Peyer's patch (tissue), 4 donors: ENCODE measurements at regions not wholly inside any gene's neighbourhood (a gene's known extent, or its start where the extent isn't known, plus 50 kb on each side); places are given as distances from the start of the nearest gene placed in this dataset.

Experiments
- DNase-seq, 3 donors: peaks; one replicate each; pipeline ENCODE4 v3.0.0-alpha.2; 2017 to 2019
- H3K27ac ChIP-seq, 4 donors: fragments of 200-600 bp; sonication (generic); one replicate each; pipeline ENCODE4 v1.5.1; 2016 to 2019
- H3K27me3 ChIP-seq, 2 donors: fragments of 200-600 bp; sonication (generic); one replicate each; pipeline ENCODE4 v1.5.1; 2019
- H3K36me3 ChIP-seq, 3 donors: fragments of 200-600 bp; sonication (generic); one replicate each; pipeline ENCODE4 v1.5.1; 2016 to 2019
- H3K4me1 ChIP-seq, 4 donors: fragments of 200-600 bp; sonication (generic); one replicate each; pipeline ENCODE4 v1.5.1; 2016 to 2019
- H3K4me3 ChIP-seq, 4 donors: fragments of 200-600 bp; sonication (generic); 1 replicate in 3 of 4; 2 replicates in 1 of 4; pipeline ENCODE4 v1.5.1; 2016 to 2019; ENCODE audit warnings: mild to moderate bottlenecking in 1 of 4
- H3K9me3 ChIP-seq, 4 donors: fragments of 200-600 bp; sonication (generic); one replicate each; pipeline ENCODE4 v1.5.1; 2016 to 2019; ENCODE audit warnings: mild to moderate bottlenecking in 1 of 4
- POLR2A ChIP-seq, 2 donors: fragments of 450-650 bp; IDR thresholded peaks; one replicate each; pipeline ENCODE4 v1.5.1; 2017; ENCODE audit warnings: antibody characterized with exemption in 2 of 2, mild to moderate bottlenecking in 2 of 2, moderate library complexity in 2 of 2
- TF ChIP-seq, protein P1 (sequence below), 6 experiments: fragments of 450-650 bp in 4 of 6; fragments of 200-600 bp in 2 of 6; sonication (generic) in 1 of 6; IDR thresholded peaks; one replicate each; pipeline ENCODE4 v1.5.1; 2017 to 2019; ENCODE audit warnings: antibody characterized with exemption in 6 of 6, mild to moderate bottlenecking in 3 of 6, moderate library complexity in 1 of 6

DNA sequence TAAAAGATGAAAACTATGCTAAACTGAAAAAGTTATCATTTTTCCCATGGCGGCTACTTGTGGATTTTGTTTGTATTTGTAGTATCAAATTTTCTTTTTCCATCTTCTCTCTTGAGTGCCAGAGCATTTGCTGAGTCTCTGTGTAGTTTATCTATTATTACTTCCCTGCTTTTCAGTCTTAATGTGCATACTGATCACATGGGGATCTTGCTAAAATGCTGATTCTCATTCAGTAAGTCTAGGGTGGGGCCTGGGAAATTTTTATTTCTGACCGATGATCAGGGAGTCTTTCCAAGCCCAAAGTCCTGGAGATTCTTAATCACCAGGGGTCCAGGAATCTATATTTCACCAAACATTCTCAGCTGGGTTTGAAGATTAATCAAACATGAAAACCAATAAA, 189.0 kb upstream of the GOT2 start:
- no peak for DNase-seq
- TF ChIP-seq POLR2A (IDR thresholded peaks at IDR 0.05), result no peak
- TF ChIP-seq, protein P1, sequence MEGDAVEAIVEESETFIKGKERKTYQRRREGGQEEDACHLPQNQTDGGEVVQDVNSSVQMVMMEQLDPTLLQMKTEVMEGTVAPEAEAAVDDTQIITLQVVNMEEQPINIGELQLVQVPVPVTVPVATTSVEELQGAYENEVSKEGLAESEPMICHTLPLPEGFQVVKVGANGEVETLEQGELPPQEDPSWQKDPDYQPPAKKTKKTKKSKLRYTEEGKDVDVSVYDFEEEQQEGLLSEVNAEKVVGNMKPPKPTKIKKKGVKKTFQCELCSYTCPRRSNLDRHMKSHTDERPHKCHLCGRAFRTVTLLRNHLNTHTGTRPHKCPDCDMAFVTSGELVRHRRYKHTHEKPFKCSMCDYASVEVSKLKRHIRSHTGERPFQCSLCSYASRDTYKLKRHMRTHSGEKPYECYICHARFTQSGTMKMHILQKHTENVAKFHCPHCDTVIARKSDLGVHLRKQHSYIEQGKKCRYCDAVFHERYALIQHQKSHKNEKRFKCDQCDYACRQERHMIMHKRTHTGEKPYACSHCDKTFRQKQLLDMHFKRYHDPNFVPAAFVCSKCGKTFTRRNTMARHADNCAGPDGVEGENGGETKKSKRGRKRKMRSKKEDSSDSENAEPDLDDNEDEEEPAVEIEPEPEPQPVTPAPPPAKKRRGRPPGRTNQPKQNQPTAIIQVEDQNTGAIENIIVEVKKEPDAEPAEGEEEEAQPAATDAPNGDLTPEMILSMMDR (IDR thresholded peaks at IDR 0.05), result no peak
- Histone ChIP-seq H3K27ac (no peak overlapping the region), H3K4me3 (no peak overlapping the region), H3K36me3 (no peaks in the 10 kb centered on the region), H3K27me3 (no peaks in the 10 kb centered on the region), H3K4me1 (no peaks in the 10 kb centered on the region), H3K9me3 (no peaks in the 10 kb centered on the region)

DNA sequence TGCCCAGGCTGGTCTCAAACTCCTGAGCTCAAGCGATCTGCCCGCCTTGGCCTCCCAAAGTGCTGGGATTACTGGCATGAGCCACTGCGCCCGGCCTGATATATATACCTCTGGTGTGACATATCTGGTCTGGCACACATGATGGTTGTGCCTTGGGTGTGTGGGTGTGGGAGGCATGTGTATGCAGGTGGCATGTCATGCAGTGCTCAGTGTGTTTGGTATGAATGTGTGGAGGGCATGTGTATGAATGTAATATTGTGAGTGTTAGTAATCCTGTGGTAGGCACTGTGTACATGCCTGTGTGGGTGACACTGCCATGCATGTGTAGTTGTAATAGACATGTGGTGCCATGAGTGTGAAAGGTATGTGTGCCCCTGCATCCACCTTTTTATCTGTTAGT, 179.3 kb upstream of the GOT2 start:
- H3K4me3 ChIP-seq, result no peak overlapping the region

DNA sequence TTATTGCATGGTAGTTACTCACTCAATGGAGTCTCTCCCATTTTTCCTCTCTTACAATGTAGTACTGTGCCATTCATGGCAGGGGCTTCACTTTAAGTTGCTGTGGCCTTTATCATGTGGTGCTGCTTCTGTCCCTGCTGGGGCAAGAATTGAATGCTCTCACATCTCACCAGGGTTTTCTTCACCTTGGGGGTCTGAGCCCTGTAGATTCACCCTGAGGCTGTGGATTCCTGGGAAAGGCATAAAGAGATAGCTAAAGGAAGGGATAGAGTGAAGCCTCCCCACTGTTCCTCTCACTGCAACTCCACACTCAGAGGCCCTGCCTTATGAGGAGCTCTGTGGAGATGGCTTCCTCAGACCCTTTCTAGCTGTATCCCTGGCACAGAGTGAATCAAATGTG, 178.5 kb upstream of the GOT2 start:
- H3K4me1 ChIP-seq, result no peaks in the 10 kb centered on the region
- no peak for DNase-seq
- no peak overlapping the region for H3K4me3 ChIP-seq
- TF ChIP-seq, protein P1 (IDR thresholded peaks at IDR 0.05), result no peak
- no peak for TF ChIP-seq POLR2A (IDR thresholded peaks at IDR 0.05)
- no peaks in the 10 kb centered on the region for H3K9me3 ChIP-seq
- no peak overlapping the region for H3K27ac ChIP-seq
- no peaks in the 10 kb centered on the region for H3K36me3 ChIP-seq
- H3K27me3 ChIP-seq, result no peaks in the 10 kb centered on the region

More for the DNA sequence above, 179.3 kb upstream of the GOT2 start:
- Histone ChIP-seq H3K27me3 (no peaks in the 10 kb centered on the region), H3K9me3 (no peaks in the 10 kb centered on the region), H3K27ac (no peak overlapping the region), H3K36me3 (no peaks in the 10 kb centered on the region), H3K4me1 (no peaks in the 10 kb centered on the region)
- TF ChIP-seq, protein P1 (IDR thresholded peaks at IDR 0.05), result no peak
- TF ChIP-seq POLR2A (IDR thresholded peaks at IDR 0.05), result no peak
- DNase-seq, result no peak

DNA sequence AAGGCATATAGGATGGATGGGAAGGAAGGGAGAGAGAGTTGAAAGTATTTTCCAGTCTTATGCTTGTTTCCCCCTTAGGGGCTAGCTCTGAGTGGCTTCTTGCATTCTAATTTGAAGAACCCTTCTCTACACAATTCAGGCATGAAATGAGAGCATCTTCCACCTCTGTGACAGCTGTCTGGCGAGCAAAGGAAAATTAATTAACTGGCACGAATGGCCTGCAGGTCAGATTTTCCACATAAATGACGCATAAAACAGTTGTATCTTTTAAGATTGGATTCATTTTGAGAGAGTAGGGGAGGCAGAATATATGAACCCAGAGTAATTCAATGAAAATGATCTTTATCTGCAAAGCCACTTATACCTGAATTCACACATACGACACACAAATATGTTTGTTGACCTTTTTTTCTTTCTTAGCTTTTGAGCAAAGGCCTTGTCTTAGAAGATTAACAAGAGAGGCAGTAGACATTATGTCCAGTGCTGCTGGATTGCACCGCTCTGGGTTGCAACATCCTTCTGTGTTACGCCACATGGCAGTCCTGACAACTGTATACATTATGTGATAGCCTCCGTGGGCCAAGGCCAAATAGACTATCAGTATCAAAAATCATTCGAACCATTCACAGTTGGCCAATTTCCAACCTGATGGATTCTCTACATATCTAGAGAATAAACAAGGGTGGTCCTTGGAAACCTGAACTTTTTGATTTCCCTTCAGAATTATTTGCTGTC, 173.0 kb upstream of the GOT2 start:
- no peaks in the 10 kb centered on the region for H3K36me3 ChIP-seq
- no peak for TF ChIP-seq POLR2A (IDR thresholded peaks at IDR 0.05)
- TF ChIP-seq, protein P1 (IDR thresholded peaks at IDR 0.05), result no peak
- no peak overlapping the region for H3K27ac ChIP-seq
- H3K9me3 ChIP-seq, result no peaks in the 10 kb centered on the region
- DNase-seq, result no peak
- H3K4me1 ChIP-seq, result no peaks in the 10 kb centered on the region
- no peak overlapping the region for H3K4me3 ChIP-seq
- H3K27me3 ChIP-seq, result no peaks in the 10 kb centered on the region

DNA sequence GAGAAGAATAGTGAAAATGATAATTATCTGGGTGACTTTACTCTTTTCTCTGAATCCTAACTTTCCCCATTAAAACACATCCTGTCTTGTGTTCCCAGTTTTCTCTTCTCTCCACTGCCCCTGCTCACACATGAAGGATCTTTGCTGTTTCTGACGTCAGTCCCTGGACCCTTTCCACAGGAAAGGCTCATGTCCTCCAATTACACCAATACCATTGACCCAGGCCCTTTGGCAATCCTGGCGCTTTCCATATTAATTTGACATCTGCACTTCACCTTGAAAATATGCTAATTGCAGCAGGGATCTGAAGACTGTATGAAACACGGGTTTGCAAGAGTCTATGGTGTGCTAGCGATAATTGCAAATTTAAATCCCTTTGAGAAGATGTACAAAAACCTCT, 170.2 kb upstream of the GOT2 start:
- Histone ChIP-seq H3K27ac (no peak overlapping the region), H3K4me3 (no peak overlapping the region), H3K27me3 (no peaks in the 10 kb centered on the region), H3K36me3 (no peaks in the 10 kb centered on the region), H3K9me3 (no peaks in the 10 kb centered on the region), H3K4me1 (no peaks in the 10 kb centered on the region)
- TF ChIP-seq, protein P1 (IDR thresholded peaks at IDR 0.05), result no peak
- no peak for TF ChIP-seq POLR2A (IDR thresholded peaks at IDR 0.05)
- no peak for DNase-seq
